HepG2 (cell line): ENCODE measurements at regions not wholly inside any gene's neighbourhood (a gene's known extent, or its start where the extent isn't known, plus 50 kb on each side); places are given as distances from the start of the nearest gene placed in this dataset.
A peak's percentile ranks its signal among the peaks of the same experiment; 100 is the strongest.

Source experiments
- ATF7-NPFF ChIP-seq: sonication (generic); formaldehyde crosslinking; IDR thresholded peaks from 2 replicates; pipeline ENCODE4 v1.8.1; 2023; ENCODE audit warnings: mild to moderate bottlenecking, low read depth, missing genetic modification reagents, moderate library complexity
- CEBPB ChIP-seq: IDR thresholded peaks from 2 replicates; pipeline ENCODE4 v1.6.1; 2011; ENCODE audit warnings: low read depth, low read length, improper control_type of control experiment, borderline replicate concordance
- EZH2 ChIP-seq: conservative IDR thresholded peaks from 2 replicates; pipeline ENCODE4 v1.6.1; 2012; ENCODE audit warnings: mild to moderate bottlenecking, low read depth, low read length, moderate library complexity
- HNRNPL ChIP-seq: fragments of 200-400 bp; formaldehyde crosslinking; IDR thresholded peaks from 2 replicates; pipeline ENCODE4 v1.6.1; 2017; ENCODE audit warnings: mild to moderate bottlenecking, low read depth, low read length
- POLR2A ChIP-seq, 2 experiments: IDR thresholded peaks; 2 replicates each; pipeline ENCODE4 v1.6.1; 2011; ENCODE audit warnings: low read depth in 2 of 2, low read length in 2 of 2, mild to moderate bottlenecking in 1 of 2, moderate library complexity in 1 of 2; ENCODE audit not compliant: insufficient read depth in 1 of 2
- ZBTB4 ChIP-seq: sonication (generic); formaldehyde crosslinking; IDR thresholded peaks from 2 replicates; pipeline ENCODE4 v1.4.0; 2020; ENCODE audit warnings: missing genetic modification reagents, mild to moderate bottlenecking, borderline replicate concordance
- ZFP36 ChIP-seq: fragments of 150-350 bp; IDR thresholded peaks from 2 replicates; pipeline ENCODE4 v1.6.1; 2018; ENCODE audit warnings: borderline replicate concordance, low read length, low read depth; ENCODE audit not compliant: partially characterized antibody
- ZNF367 ChIP-seq: sonication (generic); formaldehyde crosslinking; IDR thresholded peaks from 2 replicates; pipeline ENCODE4 v1.4.0; 2020; ENCODE audit warnings: missing genetic modification reagents, borderline replicate concordance

- TF ChIP-seq ZFP36 (no peak), ZBTB4 (CRISPR knock-in tag) (no peak), ATF7-NPFF (CRISPR knock-in tag) (no peak), CEBPB (0 out of 2 replicates have a peak, but pooled peaks have one; percentile 33), POLR2A (IDR thresholded peaks at IDR 0.05; ENCODE audit: insufficient read depth in 1 of 2, low read depth in 2 of 2, low read length in 2 of 2) (no peak), ZNF367 (CRISPR knock-in tag) (no peak), EZH2 (no peak), HNRNPL (no peak)
Observed at GRCh38 chr13:90430127-90430526, 917.4 kb upstream of the MIR17HG start.
